ENCODE measurements at regions not wholly inside any gene's neighbourhood (a gene's known extent, or its start where the extent isn't known, plus 50 kb on each side); places are given as distances from the start of the nearest gene placed in this dataset.

GRCh38 chr4:123073650-123074049 is 151.3 kb upstream of the NUDT6 start:
- Histone ChIP-seq H3K4me3 (ENCODE audit: low read length, poor library complexity, severe bottlenecking) (no peak overlapping the region), H3K4me1 (ENCODE audit: insufficient read depth, low read length, poor library complexity, severe bottlenecking) (no peaks in the 10 kb centered on the region), H3K9ac (ENCODE audit: low read depth, low read length, poor library complexity, severe bottlenecking) (no peak overlapping the region), H3K9me2 (replicated peaks; ENCODE audit: low read depth, low read length) (no peaks in the 10 kb centered on the region), H2AFZ (ENCODE audit: low read length) (no peak overlapping the region), H3K36me3 (ENCODE audit: insufficient read depth, low read length) (peaks cover 3% of the 10 kb centered on the region; the same call in 1 of the 2 replicates), H3F3A (ENCODE audit: low read depth) (no peaks in the 10 kb centered on the region), H3K79me2 (ENCODE audit: insufficient read depth, low read length) (no peaks in the 10 kb centered on the region), H4K20me1 (ENCODE audit: insufficient read depth, low read length, poor library complexity, severe bottlenecking) (no peaks in the 10 kb centered on the region), H3K27me3 (ENCODE audit: insufficient read depth, low read length, poor library complexity, severe bottlenecking) (no peaks in the 10 kb centered on the region), H3K9me3 (ENCODE audit: insufficient read depth, low read depth, low read length) (no peaks in the 10 kb centered on the region), H3K4me2 (ENCODE audit: low read depth, low read length, poor library complexity, severe bottlenecking) (no peak overlapping the region)
- TF ChIP-seq, protein P1, sequence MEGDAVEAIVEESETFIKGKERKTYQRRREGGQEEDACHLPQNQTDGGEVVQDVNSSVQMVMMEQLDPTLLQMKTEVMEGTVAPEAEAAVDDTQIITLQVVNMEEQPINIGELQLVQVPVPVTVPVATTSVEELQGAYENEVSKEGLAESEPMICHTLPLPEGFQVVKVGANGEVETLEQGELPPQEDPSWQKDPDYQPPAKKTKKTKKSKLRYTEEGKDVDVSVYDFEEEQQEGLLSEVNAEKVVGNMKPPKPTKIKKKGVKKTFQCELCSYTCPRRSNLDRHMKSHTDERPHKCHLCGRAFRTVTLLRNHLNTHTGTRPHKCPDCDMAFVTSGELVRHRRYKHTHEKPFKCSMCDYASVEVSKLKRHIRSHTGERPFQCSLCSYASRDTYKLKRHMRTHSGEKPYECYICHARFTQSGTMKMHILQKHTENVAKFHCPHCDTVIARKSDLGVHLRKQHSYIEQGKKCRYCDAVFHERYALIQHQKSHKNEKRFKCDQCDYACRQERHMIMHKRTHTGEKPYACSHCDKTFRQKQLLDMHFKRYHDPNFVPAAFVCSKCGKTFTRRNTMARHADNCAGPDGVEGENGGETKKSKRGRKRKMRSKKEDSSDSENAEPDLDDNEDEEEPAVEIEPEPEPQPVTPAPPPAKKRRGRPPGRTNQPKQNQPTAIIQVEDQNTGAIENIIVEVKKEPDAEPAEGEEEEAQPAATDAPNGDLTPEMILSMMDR (conservative IDR thresholded peaks at IDR 0.05; ENCODE audit: low read length), result no peak
- no peak for TF ChIP-seq EZH2phosphoT487 (IDR thresholded peaks at IDR 0.05; ENCODE audit: borderline replicate concordance)

DNA sequence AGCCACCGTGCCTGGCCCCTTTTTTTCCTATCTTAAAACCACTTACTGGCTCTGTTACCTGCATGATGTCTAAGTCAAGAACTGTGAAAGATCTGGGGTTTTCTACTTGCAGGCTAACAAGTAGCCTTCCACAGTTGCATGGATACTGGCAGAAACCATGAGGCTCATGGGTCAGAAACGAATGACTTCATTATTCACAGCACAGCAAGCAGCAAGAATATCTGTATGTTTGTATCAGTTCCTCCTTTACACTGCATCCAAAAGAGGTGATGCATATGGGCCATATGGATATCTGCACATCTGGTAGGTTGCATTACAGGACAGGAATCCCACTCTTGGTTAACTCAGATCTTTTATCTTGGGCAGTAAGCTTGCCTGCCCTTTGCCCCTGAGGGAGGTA is 154.9 kb upstream of the NUDT6 start:
- no peaks in the 10 kb centered on the region for H3K27me3 ChIP-seq (ENCODE audit: insufficient read depth, low read length, poor library complexity, severe bottlenecking)
- no peaks in the 10 kb centered on the region for H3K4me1 ChIP-seq (ENCODE audit: insufficient read depth, low read length, poor library complexity, severe bottlenecking)
- H3K4me3 ChIP-seq (ENCODE audit: low read length, poor library complexity, severe bottlenecking), result no peak overlapping the region
- H3K9me2 ChIP-seq (replicated peaks; ENCODE audit: low read depth, low read length), result no peaks in the 10 kb centered on the region
- H3K9ac ChIP-seq (ENCODE audit: low read depth, low read length, poor library complexity, severe bottlenecking), result no peak overlapping the region
- no peak overlapping the region for H3K4me2 ChIP-seq (ENCODE audit: low read depth, low read length, poor library complexity, severe bottlenecking)
- H4K20me1 ChIP-seq (ENCODE audit: insufficient read depth, low read length, poor library complexity, severe bottlenecking), result no peaks in the 10 kb centered on the region
- no peaks in the 10 kb centered on the region for H3K79me2 ChIP-seq (ENCODE audit: insufficient read depth, low read length)
- TF ChIP-seq EZH2phosphoT487 (IDR thresholded peaks at IDR 0.05; ENCODE audit: borderline replicate concordance), result no peak
- TF ChIP-seq, protein P1 (conservative IDR thresholded peaks at IDR 0.05; ENCODE audit: low read length), result no peak
- H3K9me3 ChIP-seq (ENCODE audit: insufficient read depth, low read depth, low read length), result no peaks in the 10 kb centered on the region
- H3F3A ChIP-seq (ENCODE audit: low read depth), result no peaks in the 10 kb centered on the region
- no peak overlapping the region for H2AFZ ChIP-seq (ENCODE audit: low read length)
- H3K36me3 ChIP-seq (ENCODE audit: insufficient read depth, low read length), result peaks cover 3% of the 10 kb centered on the region; the same call in 1 of the 2 replicates

- no peaks in the 10 kb centered on the region for H3K27me3 ChIP-seq (ENCODE audit: insufficient read depth, low read length, poor library complexity, severe bottlenecking)
- no peaks in the 10 kb centered on the region for H3K9me2 ChIP-seq (replicated peaks; ENCODE audit: low read depth, low read length)
- no peak overlapping the region for H3K9ac ChIP-seq (ENCODE audit: low read depth, low read length, poor library complexity, severe bottlenecking)
- no peak overlapping the region for H2AFZ ChIP-seq (ENCODE audit: low read length)
- no peaks in the 10 kb centered on the region for H3F3A ChIP-seq (ENCODE audit: low read depth)
- no peaks in the 10 kb centered on the region for H3K9me3 ChIP-seq (ENCODE audit: insufficient read depth, low read depth, low read length)
- H4K20me1 ChIP-seq (ENCODE audit: insufficient read depth, low read length, poor library complexity, severe bottlenecking), result no peaks in the 10 kb centered on the region
- H3K4me1 ChIP-seq (ENCODE audit: insufficient read depth, low read length, poor library complexity, severe bottlenecking), result no peaks in the 10 kb centered on the region
- TF ChIP-seq, protein P1 (conservative IDR thresholded peaks at IDR 0.05; ENCODE audit: low read length), result no peak
- TF ChIP-seq EZH2phosphoT487 (IDR thresholded peaks at IDR 0.05; ENCODE audit: borderline replicate concordance), result no peak
- no peak overlapping the region for H3K4me3 ChIP-seq (ENCODE audit: low read length, poor library complexity, severe bottlenecking)
- no peak overlapping the region for H3K4me2 ChIP-seq (ENCODE audit: low read depth, low read length, poor library complexity, severe bottlenecking)
- no peaks in the 10 kb centered on the region for H3K79me2 ChIP-seq (ENCODE audit: insufficient read depth, low read length)
- peaks cover 7% of the 10 kb centered on the region; the same call in 1 of the 2 replicates for H3K36me3 ChIP-seq (ENCODE audit: insufficient read depth, low read length)
These were observed 159.6 kb upstream of the NUDT6 start for GRCh38 chr4:123081971-123082370.

All from Loucy (cell line).